ENCODE measurements at regions not wholly inside any gene's neighbourhood (a gene's known extent, or its start where the extent isn't known, plus 50 kb on each side); places are given as distances from the start of the nearest gene placed in this dataset.

DNA sequence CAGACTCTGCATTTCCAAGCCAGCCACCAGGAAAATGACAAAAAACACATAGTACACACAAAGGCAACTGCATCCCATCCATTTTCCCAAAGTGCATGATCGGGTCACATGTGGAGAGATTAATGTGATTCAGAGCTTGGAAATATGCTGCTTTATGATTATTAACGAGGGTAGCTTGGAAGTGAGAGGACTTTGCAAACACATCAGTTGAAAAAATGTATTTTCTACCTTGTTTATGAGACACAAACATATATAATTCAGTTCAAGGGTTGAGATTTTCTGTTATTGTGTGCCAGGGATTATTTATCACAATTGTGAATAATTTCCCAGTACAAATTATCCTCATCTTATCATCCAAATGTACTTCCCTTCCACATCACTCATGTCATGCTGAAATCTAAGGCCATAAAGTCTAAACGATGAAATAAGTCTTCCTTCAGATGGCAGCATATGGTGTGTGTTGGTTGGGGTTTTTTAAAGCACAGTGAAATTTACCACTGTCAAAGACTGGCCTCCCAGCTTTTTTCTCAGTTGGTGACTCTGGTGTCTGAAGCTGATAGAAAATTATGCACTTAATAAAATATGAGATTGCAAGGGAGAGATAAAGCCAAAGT, 104.7 kb upstream of the ADAMTS18 start:
- H3K36me3 Mint-ChIP-seq (ENCODE audit: insufficient read depth): no peaks in the 10 kb centered on the region
- no peaks in the 10 kb centered on the region for H3K9me3 Mint-ChIP-seq
- DNase-seq (no peak), ATAC-seq (no peak)
- H3K27me3 Mint-ChIP-seq (ENCODE audit: low read depth): peaks cover 3% of the 10 kb centered on the region
- H3K4me1 Mint-ChIP-seq (ENCODE audit: low read depth): no peaks in the 10 kb centered on the region
- no peak overlapping the region for H3K4me3 Mint-ChIP-seq

DNA sequence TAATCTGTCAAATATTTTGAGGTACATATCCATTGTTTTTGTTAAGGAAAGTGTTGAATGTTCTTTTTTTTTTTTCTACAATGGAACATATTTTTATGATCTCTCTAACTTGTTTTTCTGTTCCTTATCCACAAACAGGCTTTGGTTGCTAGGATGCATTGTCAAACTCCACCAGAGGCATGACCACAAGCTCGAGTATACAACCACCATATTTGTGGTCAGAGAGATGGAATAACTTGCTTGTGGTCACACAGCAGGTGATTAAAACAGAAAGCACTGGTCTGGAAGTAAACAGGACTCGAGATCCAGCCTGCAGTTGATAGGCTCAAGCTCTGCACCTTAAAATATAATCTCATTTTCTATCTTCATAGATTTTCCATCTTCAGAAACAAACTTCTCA, 105.8 kb upstream of the ADAMTS18 start:
- Mint-ChIP-seq H3K4me3 (no peak overlapping the region), H3K36me3 (ENCODE audit: insufficient read depth) (no peaks in the 10 kb centered on the region), H3K27me3 (ENCODE audit: low read depth) (peaks cover 5% of the 10 kb centered on the region), H3K9me3 (no peaks in the 10 kb centered on the region), H3K4me1 (ENCODE audit: low read depth) (no peaks in the 10 kb centered on the region)
- no peak for ATAC-seq
- no peak for DNase-seq

DNA sequence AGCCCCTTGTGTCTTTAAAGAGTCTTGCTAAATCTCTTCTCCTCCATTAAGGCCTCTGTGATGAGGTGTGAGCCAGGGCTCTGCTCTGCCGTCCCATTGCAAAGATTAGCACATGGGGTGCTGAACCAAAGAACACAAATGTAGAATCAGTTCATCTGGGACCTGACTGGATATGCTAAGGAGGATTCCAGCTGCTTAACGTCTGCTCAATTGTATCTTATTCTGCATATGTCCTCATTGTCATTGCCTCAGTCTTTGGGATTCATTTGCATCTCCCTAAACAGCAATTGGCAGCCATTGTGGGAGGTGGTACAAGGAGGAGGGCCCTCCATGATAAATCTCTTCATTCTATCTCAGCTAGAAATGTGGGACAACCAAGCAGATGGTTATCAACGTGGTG, 106.3 kb upstream of the ADAMTS18 start:
- DNase-seq: no peak
- ATAC-seq: no peak
- H3K36me3 Mint-ChIP-seq (ENCODE audit: insufficient read depth): no peaks in the 10 kb centered on the region
- H3K4me1 Mint-ChIP-seq (ENCODE audit: low read depth): no peaks in the 10 kb centered on the region
- no peaks in the 10 kb centered on the region for H3K9me3 Mint-ChIP-seq
- H3K27me3 Mint-ChIP-seq (ENCODE audit: low read depth): peaks cover 8% of the 10 kb centered on the region
- H3K4me3 Mint-ChIP-seq: no peak overlapping the region

DNA sequence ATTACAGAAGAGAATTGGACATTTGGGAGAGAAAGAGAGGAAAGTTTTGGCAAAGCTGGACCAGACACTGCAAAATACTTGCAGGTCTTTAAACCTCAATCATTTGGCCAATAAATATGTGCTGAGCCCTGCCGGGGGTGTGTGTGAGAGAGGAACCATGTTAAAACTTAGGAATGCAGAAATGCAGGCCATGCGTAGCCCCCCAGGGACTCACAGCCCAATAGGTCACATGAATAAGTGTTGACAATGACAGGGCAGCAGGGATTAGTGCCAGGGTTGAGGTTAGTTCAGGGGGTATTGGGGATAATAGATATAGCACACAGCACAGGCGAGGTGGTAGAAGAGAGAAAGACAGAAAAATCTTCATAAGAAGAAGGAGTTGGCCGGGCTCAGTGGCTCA, 113.3 kb upstream of the ADAMTS18 start:
- ATAC-seq (no peak), DNase-seq (no peak)
- H3K9me3 Mint-ChIP-seq: no peaks in the 10 kb centered on the region
- H3K27me3 Mint-ChIP-seq (ENCODE audit: low read depth): peaks cover 11% of the 10 kb centered on the region
- no peak overlapping the region for H3K4me3 Mint-ChIP-seq
- H3K4me1 Mint-ChIP-seq (ENCODE audit: low read depth): no peaks in the 10 kb centered on the region
- no peaks in the 10 kb centered on the region for H3K36me3 Mint-ChIP-seq (ENCODE audit: insufficient read depth)

- no peaks in the 10 kb centered on the region for H3K9me3 Mint-ChIP-seq
- no peak for DNase-seq
- H3K27me3 Mint-ChIP-seq (ENCODE audit: low read depth): peaks cover 11% of the 10 kb centered on the region
- ATAC-seq: no peak
- no peaks in the 10 kb centered on the region for H3K4me1 Mint-ChIP-seq (ENCODE audit: low read depth)
- H3K36me3 Mint-ChIP-seq (ENCODE audit: insufficient read depth): no peaks in the 10 kb centered on the region
- no peak overlapping the region for H3K4me3 Mint-ChIP-seq
These were observed 113.9 kb upstream of the ADAMTS18 start for GRCh38 chr16:77548766-77549165.

DNA sequence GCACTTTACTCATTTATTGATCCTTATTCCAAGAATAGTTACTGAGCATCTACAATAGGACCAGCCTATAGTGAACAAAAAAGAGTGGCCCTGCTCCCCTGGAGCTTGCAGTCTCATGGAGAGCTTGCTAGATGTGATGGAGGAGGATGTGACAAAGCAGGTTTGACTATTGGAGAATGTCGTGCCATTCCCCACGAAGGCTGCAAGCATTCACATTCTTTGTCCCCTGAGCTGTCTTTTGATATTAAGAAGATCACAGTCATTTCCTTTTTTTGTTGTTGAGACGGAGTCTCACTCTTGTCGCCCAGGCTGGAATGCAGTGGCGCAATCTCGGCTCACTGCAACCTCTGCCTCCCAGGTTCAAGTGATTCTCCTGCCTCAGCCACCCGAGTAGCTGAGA, 115.0 kb upstream of the ADAMTS18 start:
- Mint-ChIP-seq H3K9me3 (no peaks in the 10 kb centered on the region), H3K4me1 (ENCODE audit: low read depth) (no peaks in the 10 kb centered on the region), H3K4me3 (no peak overlapping the region), H3K27me3 (ENCODE audit: low read depth) (peaks cover 11% of the 10 kb centered on the region), H3K36me3 (ENCODE audit: insufficient read depth) (no peaks in the 10 kb centered on the region)
- no peak for DNase-seq
- no peak for ATAC-seq

- no peak overlapping the region for H3K4me3 Mint-ChIP-seq
- no peak for DNase-seq
- H3K27me3 Mint-ChIP-seq (ENCODE audit: low read depth): peaks cover 12% of the 10 kb centered on the region
- no peaks in the 10 kb centered on the region for H3K4me1 Mint-ChIP-seq (ENCODE audit: low read depth)
- no peaks in the 10 kb centered on the region for H3K9me3 Mint-ChIP-seq
- no peak for ATAC-seq
- H3K36me3 Mint-ChIP-seq (ENCODE audit: insufficient read depth): no peaks in the 10 kb centered on the region
These were observed 116.5 kb upstream of the ADAMTS18 start for GRCh38 chr16:77551357-77551756.

GRCh38 chr16:77553130-77553529, 118.3 kb upstream of the ADAMTS18 start:
- DNase-seq (no peak), ATAC-seq (no peak)
- Mint-ChIP-seq H3K9me3 (no peaks in the 10 kb centered on the region), H3K36me3 (ENCODE audit: insufficient read depth) (no peaks in the 10 kb centered on the region), H3K27me3 (ENCODE audit: low read depth) (peaks cover 8% of the 10 kb centered on the region), H3K4me1 (ENCODE audit: low read depth) (no peaks in the 10 kb centered on the region), H3K4me3 (no peak overlapping the region)

DNA sequence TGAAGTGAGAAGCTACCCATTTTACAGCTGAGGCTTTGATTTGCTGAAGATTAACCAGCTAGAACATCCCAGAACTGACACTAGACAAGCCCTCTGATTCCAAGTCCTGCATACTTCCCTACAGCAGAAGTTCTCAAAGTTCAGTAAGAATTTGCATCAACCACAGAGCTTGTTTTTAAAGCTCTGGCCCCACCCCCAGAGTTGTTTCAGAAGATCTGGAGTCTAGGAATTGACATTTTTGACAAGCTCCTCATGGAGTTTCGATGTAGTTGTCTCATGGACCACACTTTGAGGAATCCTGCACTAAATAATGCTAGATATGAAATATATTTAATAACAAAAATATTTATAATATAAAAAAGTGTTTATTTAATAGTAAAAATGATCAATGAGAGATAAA, 120.3 kb upstream of the ADAMTS18 start:
- Mint-ChIP-seq H3K27me3 (ENCODE audit: low read depth) (peaks cover 8% of the 10 kb centered on the region), H3K4me1 (ENCODE audit: low read depth) (no peaks in the 10 kb centered on the region), H3K36me3 (ENCODE audit: insufficient read depth) (no peaks in the 10 kb centered on the region), H3K4me3 (no peak overlapping the region), H3K9me3 (no peaks in the 10 kb centered on the region)
- ATAC-seq: no peak
- no peak for DNase-seq

GRCh38 chr16:77555791-77556190, 121.0 kb upstream of the ADAMTS18 start:
- DNase-seq: no peak
- Mint-ChIP-seq H3K4me3 (no peak overlapping the region), H3K4me1 (ENCODE audit: low read depth) (no peaks in the 10 kb centered on the region), H3K27me3 (ENCODE audit: low read depth) (peaks cover 8% of the 10 kb centered on the region), H3K36me3 (ENCODE audit: insufficient read depth) (no peaks in the 10 kb centered on the region), H3K9me3 (no peaks in the 10 kb centered on the region)
- no peak for ATAC-seq

DNA sequence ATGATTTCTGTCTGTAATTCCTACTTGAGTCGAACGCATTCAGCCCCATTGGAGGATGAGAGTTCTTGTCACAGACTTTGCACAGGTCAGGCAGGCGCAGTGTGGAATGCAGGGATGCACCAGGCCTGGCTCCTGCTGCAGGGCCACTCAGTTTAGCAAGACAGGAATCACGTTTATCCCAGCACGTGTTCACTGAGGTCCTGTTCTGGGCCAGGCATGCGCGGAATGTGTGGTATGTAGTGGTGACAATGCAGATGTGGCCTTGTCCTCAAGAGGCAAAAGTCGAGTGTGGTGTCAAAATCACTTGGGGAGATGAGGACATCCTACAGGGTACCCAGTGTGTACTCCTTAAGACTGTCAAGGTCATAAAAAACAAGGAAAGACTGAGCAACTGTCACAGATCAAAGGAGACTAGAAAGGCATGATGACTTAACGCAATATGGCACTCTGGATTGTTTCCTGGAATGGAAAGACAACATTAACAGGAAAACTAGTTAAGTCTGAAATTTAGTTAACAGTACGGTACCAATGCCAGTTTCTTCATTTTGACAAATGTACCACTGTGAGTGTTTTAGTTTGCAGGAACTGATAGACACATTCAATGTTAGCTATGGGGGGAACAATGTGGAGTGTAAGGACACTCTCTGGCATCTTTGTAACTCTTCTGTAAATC, 121.5 kb upstream of the ADAMTS18 start:
- ATAC-seq: no peak
- Mint-ChIP-seq H3K36me3 (ENCODE audit: insufficient read depth) (no peaks in the 10 kb centered on the region), H3K9me3 (no peaks in the 10 kb centered on the region), H3K27me3 (ENCODE audit: low read depth) (peaks cover 8% of the 10 kb centered on the region), H3K4me1 (ENCODE audit: low read depth) (no peaks in the 10 kb centered on the region), H3K4me3 (no peak overlapping the region)
- DNase-seq: no peak

- Mint-ChIP-seq H3K4me1 (ENCODE audit: low read depth) (no peaks in the 10 kb centered on the region), H3K4me3 (no peak overlapping the region), H3K27me3 (ENCODE audit: low read depth) (peaks cover 6% of the 10 kb centered on the region), H3K9me3 (no peaks in the 10 kb centered on the region), H3K36me3 (ENCODE audit: insufficient read depth) (no peaks in the 10 kb centered on the region)
- no peak for DNase-seq
- no peak for ATAC-seq
These were observed 122.6 kb upstream of the ADAMTS18 start for GRCh38 chr16:77557385-77557784.

- DNase-seq (no peak), ATAC-seq (no peak)
- H3K4me3 Mint-ChIP-seq: no peak overlapping the region
- H3K36me3 Mint-ChIP-seq (ENCODE audit: insufficient read depth): no peaks in the 10 kb centered on the region
- H3K27me3 Mint-ChIP-seq (ENCODE audit: low read depth): peaks cover 12% of the 10 kb centered on the region
- H3K4me1 Mint-ChIP-seq (ENCODE audit: low read depth): no peaks in the 10 kb centered on the region
- no peaks in the 10 kb centered on the region for H3K9me3 Mint-ChIP-seq
These were observed 124.0 kb upstream of the ADAMTS18 start for GRCh38 chr16:77558786-77559185.

- Mint-ChIP-seq H3K27me3 (ENCODE audit: low read depth) (peaks cover 19% of the 10 kb centered on the region), H3K4me1 (ENCODE audit: low read depth) (no peaks in the 10 kb centered on the region), H3K9me3 (no peaks in the 10 kb centered on the region), H3K4me3 (no peak overlapping the region), H3K36me3 (ENCODE audit: insufficient read depth) (no peaks in the 10 kb centered on the region)
- no peak for DNase-seq
- ATAC-seq: no peak
These were observed 127.7 kb upstream of the ADAMTS18 start for GRCh38 chr16:77562497-77562896.

- no peak overlapping the region for H3K4me3 Mint-ChIP-seq
- no peaks in the 10 kb centered on the region for H3K9me3 Mint-ChIP-seq
- no peak for ATAC-seq
- no peaks in the 10 kb centered on the region for H3K4me1 Mint-ChIP-seq (ENCODE audit: low read depth)
- no peaks in the 10 kb centered on the region for H3K36me3 Mint-ChIP-seq (ENCODE audit: insufficient read depth)
- H3K27me3 Mint-ChIP-seq (ENCODE audit: low read depth): peaks cover 20% of the 10 kb centered on the region
- no peak for DNase-seq
These were observed 130.1 kb upstream of the ADAMTS18 start for GRCh38 chr16:77564791-77565390.

Data from activated T-cell treated with anti-CD3 and anti-CD28 coated beads, Interleukin-2, amount 50 U/mL, for 4 hours (primary cell).